HEK293 (cell line): ENCODE measurements at regions not wholly inside any gene's neighbourhood (a gene's known extent, or its start where the extent isn't known, plus 50 kb on each side); places are given as distances from the start of the nearest gene placed in this dataset.

Experiments used
- CTCF ChIA-PET: fragments of 350-600 bp; formaldehyde crosslinking; extraction: SDS; loops from one replicate; lab custom pipeline; 2021; ENCODE audit warnings: antibody characterized with exemption; lab: Yijun Ruan, JAX
- POLR2A ChIA-PET: fragments of 300-600 bp; formaldehyde crosslinking; extraction: SDS; loops from one replicate; lab custom pipeline; 2020; ENCODE audit warnings: antibody characterized with exemption, inconsistent platforms; lab: Yijun Ruan, JAX
- H3K27ac ChIP-seq: fragments of 200-500 bp; sonication (Bioruptor generic); 2 replicates; pipeline ENCODE4 v1.5.1; 2014; ENCODE audit warnings: low read depth, low read length, control low read depth, inconsistent platforms; ENCODE audit errors: extremely low read depth
- H3K36me3 ChIP-seq, 2 experiments: fragments of 200-500 bp in 1 of 2; sonication (Bioruptor generic) in 1 of 2; 1 replicate in 1 of 2; 2 replicates in 1 of 2; pipeline ENCODE4 v1.5.1; 2014 to 2017; ENCODE audit warnings: inconsistent platforms in 2 of 2, low read length in 2 of 2; ENCODE audit not compliant: control insufficient read depth in 2 of 2, insufficient read depth in 1 of 2
- H3K4me1 ChIP-seq: fragments of 200-500 bp; sonication (Bioruptor generic); 2 replicates; pipeline ENCODE4 v1.5.1; 2014; ENCODE audit warnings: mild to moderate bottlenecking, low read length, inconsistent platforms; ENCODE audit not compliant: control insufficient read depth, insufficient read depth
- H3K4me3 ChIP-seq: 2 replicates; pipeline ENCODE4 v1.5.1; 2011; ENCODE audit warnings: low read depth, mild to moderate bottlenecking, control low read depth, low read length, moderate library complexity
- H3K9me3 ChIP-seq: fragments of 200-500 bp; sonication (Bioruptor generic); 2 replicates; pipeline ENCODE4 v1.5.1; 2014; ENCODE audit warnings: low read depth, low read length, inconsistent platforms; ENCODE audit not compliant: control insufficient read depth, insufficient read depth
- FEZF1 ChIP-seq: fragments of 450-650 bp; formaldehyde crosslinking; IDR thresholded peaks from 2 replicates; pipeline ENCODE4 v1.5.1; 2016; ENCODE audit warnings: missing biosample characterization, missing genetic modification characterization
- KLF8 ChIP-seq: fragments of 450-650 bp; formaldehyde crosslinking; IDR thresholded peaks from 2 replicates; pipeline ENCODE4 v1.5.1; 2016; ENCODE audit warnings: missing biosample characterization, missing genetic modification characterization
- MEIS1 ChIP-seq: sonication (generic); formaldehyde crosslinking; IDR thresholded peaks from 2 replicates; pipeline ENCODE4 v1.8.1; 2022; ENCODE audit warnings: missing genetic modification reagents, mild to moderate bottlenecking, borderline replicate concordance
- SALL2 ChIP-seq: fragments of 450-650 bp; formaldehyde crosslinking; IDR thresholded peaks from 2 replicates; pipeline ENCODE4 v1.5.0; 2017; ENCODE audit warnings: missing biosample characterization, mild to moderate bottlenecking, missing genetic modification characterization, borderline replicate concordance
- SP7 ChIP-seq: fragments of 450-650 bp; formaldehyde crosslinking; IDR thresholded peaks from 2 replicates; pipeline ENCODE4 v1.5.1; 2016; ENCODE audit warnings: missing biosample characterization, missing genetic modification characterization
- ZFHX2 ChIP-seq: fragments of 450-650 bp; formaldehyde crosslinking; conservative IDR thresholded peaks from 2 replicates; pipeline ENCODE4 v1.5.1; 2016; ENCODE audit warnings: missing biosample characterization, missing genetic modification characterization
- ZNF112 ChIP-seq: fragments of 450-650 bp; formaldehyde crosslinking; IDR thresholded peaks from 2 replicates; pipeline ENCODE4 v1.5.0; 2017; ENCODE audit warnings: missing biosample characterization, missing genetic modification characterization
- ZNF16 ChIP-seq: fragments of 450-650 bp; formaldehyde crosslinking; IDR thresholded peaks from 2 replicates; pipeline ENCODE4 v1.5.1; 2016; ENCODE audit warnings: low read depth, missing biosample characterization, missing genetic modification characterization
- ZNF248 ChIP-seq: fragments of 450-650 bp; formaldehyde crosslinking; IDR thresholded peaks from 2 replicates; pipeline ENCODE4 v1.5.1; 2017; ENCODE audit warnings: missing biosample characterization, missing genetic modification characterization
- ZNF521 ChIP-seq: fragments of 450-650 bp; formaldehyde crosslinking; IDR thresholded peaks from 2 replicates; pipeline ENCODE4 v1.5.1; 2017; ENCODE audit warnings: missing biosample characterization, mild to moderate bottlenecking, missing genetic modification characterization
- ZNF549 ChIP-seq: fragments of 450-650 bp; IDR thresholded peaks from 2 replicates; pipeline ENCODE4 v1.5.1; 2018; ENCODE audit warnings: missing biosample characterization, missing genetic modification characterization, mild to moderate bottlenecking, inconsistent platforms, moderate library complexity
- ZNF623 ChIP-seq: fragments of 450-650 bp; formaldehyde crosslinking; IDR thresholded peaks from 2 replicates; pipeline ENCODE4 v1.5.1; 2016; ENCODE audit warnings: missing biosample characterization, missing genetic modification characterization
- ZNF654 ChIP-seq: fragments of 450-650 bp; formaldehyde crosslinking; IDR thresholded peaks from 2 replicates; pipeline ENCODE4 v1.5.1; 2016; ENCODE audit warnings: low read depth, missing biosample characterization, missing genetic modification characterization
- ZNF701 ChIP-seq: fragments of 450-650 bp; formaldehyde crosslinking; IDR thresholded peaks from 2 replicates; pipeline ENCODE4 v1.5.1; 2016; ENCODE audit warnings: missing biosample characterization, missing genetic modification characterization
- ZNF837 ChIP-seq: fragments of 450-650 bp; formaldehyde crosslinking; IDR thresholded peaks from 2 replicates; pipeline ENCODE4 v1.5.1; 2016; ENCODE audit warnings: missing biosample characterization, missing genetic modification characterization
- ZSCAN23 ChIP-seq: fragments of 450-650 bp; formaldehyde crosslinking; IDR thresholded peaks from 2 replicates; pipeline ENCODE4 v1.5.1; 2016; ENCODE audit warnings: missing biosample characterization, missing genetic modification characterization
- TF ChIP-seq, protein P1 (sequence below): fragments of 450-650 bp; formaldehyde crosslinking; IDR thresholded peaks from 2 replicates; pipeline ENCODE4 v1.5.1; 2016; ENCODE audit warnings: missing biosample characterization, missing genetic modification characterization
- TF ChIP-seq, protein P2 (sequence below): fragments of 450-650 bp; formaldehyde crosslinking; IDR thresholded peaks from 2 replicates; pipeline ENCODE4 v1.5.1; 2016; ENCODE audit warnings: missing biosample characterization, missing genetic modification characterization
- TF ChIP-seq, protein P3 (sequence below): fragments of 450-650 bp; formaldehyde crosslinking; IDR thresholded peaks from 2 replicates; pipeline ENCODE4 v1.5.1; 2016; ENCODE audit warnings: missing biosample characterization, missing genetic modification characterization
- TF ChIP-seq, protein P4 (sequence below): fragments of 450-650 bp; formaldehyde crosslinking; IDR thresholded peaks from 2 replicates; pipeline ENCODE4 v1.5.1; 2017; ENCODE audit warnings: missing biosample characterization, missing genetic modification characterization
- TF ChIP-seq, protein P5 (sequence below): fragments of 450-650 bp; formaldehyde crosslinking; IDR thresholded peaks from 2 replicates; pipeline ENCODE4 v1.5.1; 2016; ENCODE audit warnings: missing biosample characterization, missing genetic modification characterization

DNA sequence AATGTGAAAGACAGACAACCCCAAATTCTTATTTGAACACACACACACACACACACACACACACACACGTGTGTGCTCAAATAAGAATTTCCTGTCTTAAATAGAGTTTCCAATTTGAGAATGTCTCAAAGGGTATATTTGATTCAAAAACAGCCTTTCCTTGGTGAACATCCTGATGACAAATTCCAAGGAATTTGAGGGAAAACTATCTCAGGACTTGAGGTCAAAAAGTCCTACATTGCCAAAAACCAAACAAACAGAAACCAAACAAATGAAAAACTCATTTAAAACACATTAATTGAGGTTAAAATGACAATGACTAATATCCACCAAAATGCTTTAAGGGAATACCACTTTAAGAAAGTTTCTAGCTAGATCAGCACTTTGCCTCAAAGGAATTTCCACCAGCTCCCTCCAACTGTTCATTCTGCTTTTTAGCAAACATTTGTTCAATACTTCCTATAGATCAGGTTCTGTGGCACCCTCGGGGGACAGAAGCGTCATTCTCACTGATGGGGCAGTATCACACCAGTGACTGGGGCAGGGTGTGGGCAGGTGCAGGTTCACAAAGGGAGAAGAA lies 232.1 kb upstream of the TRIB2 start:
- TF ChIP-seq, protein P1, sequence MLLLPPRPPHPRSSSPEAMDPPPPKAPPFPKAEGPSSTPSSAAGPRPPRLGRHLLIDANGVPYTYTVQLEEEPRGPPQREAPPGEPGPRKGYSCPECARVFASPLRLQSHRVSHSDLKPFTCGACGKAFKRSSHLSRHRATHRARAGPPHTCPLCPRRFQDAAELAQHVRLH (tag by site-specific recombination): no peak
- no peak for TF ChIP-seq ZNF623 (tag by site-specific recombination)
- no peak for TF ChIP-seq ZNF521
- TF ChIP-seq, protein P2, sequence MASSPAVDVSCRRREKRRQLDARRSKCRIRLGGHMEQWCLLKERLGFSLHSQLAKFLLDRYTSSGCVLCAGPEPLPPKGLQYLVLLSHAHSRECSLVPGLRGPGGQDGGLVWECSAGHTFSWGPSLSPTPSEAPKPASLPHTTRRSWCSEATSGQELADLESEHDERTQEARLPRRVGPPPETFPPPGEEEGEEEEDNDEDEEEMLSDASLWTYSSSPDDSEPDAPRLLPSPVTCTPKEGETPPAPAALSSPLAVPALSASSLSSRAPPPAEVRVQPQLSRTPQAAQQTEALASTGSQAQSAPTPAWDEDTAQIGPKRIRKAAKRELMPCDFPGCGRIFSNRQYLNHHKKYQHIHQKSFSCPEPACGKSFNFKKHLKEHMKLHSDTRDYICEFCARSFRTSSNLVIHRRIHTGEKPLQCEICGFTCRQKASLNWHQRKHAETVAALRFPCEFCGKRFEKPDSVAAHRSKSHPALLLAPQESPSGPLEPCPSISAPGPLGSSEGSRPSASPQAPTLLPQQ (tag by site-specific recombination): no peak
- TF ChIP-seq ZFHX2 (tag by site-specific recombination): no peak
- no peak for TF ChIP-seq MEIS1
- TF ChIP-seq ZNF248 (tag by site-specific recombination): no peak
- TF ChIP-seq ZSCAN23: no peak
- TF ChIP-seq, protein P3, sequence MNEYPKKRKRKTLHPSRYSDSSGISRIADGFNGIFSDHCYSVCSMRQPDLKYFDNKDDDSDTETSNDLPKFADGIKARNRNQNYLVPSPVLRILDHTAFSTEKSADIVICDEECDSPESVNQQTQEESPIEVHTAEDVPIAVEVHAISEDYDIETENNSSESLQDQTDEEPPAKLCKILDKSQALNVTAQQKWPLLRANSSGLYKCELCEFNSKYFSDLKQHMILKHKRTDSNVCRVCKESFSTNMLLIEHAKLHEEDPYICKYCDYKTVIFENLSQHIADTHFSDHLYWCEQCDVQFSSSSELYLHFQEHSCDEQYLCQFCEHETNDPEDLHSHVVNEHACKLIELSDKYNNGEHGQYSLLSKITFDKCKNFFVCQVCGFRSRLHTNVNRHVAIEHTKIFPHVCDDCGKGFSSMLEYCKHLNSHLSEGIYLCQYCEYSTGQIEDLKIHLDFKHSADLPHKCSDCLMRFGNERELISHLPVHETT (tag by site-specific recombination): no peak
- no peak for TF ChIP-seq ZNF549 (tag by site-specific recombination)
- no peak for TF ChIP-seq ZNF701 (tag by site-specific recombination)
- no peak for TF ChIP-seq ZNF837 (tag by site-specific recombination)
- TF ChIP-seq, protein P4, sequence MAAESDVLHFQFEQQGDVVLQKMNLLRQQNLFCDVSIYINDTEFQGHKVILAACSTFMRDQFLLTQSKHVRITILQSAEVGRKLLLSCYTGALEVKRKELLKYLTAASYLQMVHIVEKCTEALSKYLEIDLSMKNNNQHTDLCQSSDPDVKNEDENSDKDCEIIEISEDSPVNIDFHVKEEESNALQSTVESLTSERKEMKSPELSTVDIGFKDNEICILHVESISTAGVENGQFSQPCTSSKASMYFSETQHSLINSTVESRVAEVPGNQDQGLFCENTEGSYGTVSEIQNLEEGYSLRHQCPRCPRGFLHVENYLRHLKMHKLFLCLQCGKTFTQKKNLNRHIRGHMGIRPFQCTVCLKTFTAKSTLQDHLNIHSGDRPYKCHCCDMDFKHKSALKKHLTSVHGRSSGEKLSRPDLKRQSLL (tag by site-specific recombination): no peak
- TF ChIP-seq, protein P5, sequence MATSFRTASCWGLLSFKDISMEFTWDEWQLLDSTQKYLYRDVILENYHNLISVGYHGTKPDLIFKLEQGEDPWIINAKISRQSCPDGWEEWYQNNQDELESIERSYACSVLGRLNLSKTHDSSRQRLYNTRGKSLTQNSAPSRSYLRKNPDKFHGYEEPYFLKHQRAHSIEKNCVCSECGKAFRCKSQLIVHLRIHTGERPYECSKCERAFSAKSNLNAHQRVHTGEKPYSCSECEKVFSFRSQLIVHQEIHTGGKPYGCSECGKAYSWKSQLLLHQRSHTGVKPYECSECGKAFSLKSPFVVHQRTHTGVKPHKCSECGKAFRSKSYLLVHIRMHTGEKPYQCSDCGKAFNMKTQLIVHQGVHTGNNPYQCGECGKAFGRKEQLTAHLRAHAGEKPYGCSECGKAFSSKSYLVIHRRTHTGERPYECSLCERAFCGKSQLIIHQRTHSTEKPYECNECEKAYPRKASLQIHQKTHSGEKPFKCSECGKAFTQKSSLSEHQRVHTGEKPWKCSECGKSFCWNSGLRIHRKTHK (tag by site-specific recombination): no peak
- TF ChIP-seq ZNF16 (tag by site-specific recombination): no peak
- TF ChIP-seq, all 188 proteins: peak for 0
- CTCF ChIA-PET: interaction anchor here (0.7 kb wide), 1 partner anchor 70 kb away, joined by 3 read pairs; no protein-coding TSS in a partner anchor
- no peaks in the 10 kb centered on the region for H3K36me3 ChIP-seq
- H3K4me1 ChIP-seq: no peaks in the 10 kb centered on the region
- H3K27ac ChIP-seq: no peak overlapping the region
- H3K9me3 ChIP-seq: no peaks in the 10 kb centered on the region
- H3K4me3 ChIP-seq: no peak overlapping the region
- POLR2A ChIA-PET: interaction anchor here (0.7 kb wide), 1 partner anchor 84 kb away, joined by 4 read pairs; no protein-coding TSS in a partner anchor

DNA sequence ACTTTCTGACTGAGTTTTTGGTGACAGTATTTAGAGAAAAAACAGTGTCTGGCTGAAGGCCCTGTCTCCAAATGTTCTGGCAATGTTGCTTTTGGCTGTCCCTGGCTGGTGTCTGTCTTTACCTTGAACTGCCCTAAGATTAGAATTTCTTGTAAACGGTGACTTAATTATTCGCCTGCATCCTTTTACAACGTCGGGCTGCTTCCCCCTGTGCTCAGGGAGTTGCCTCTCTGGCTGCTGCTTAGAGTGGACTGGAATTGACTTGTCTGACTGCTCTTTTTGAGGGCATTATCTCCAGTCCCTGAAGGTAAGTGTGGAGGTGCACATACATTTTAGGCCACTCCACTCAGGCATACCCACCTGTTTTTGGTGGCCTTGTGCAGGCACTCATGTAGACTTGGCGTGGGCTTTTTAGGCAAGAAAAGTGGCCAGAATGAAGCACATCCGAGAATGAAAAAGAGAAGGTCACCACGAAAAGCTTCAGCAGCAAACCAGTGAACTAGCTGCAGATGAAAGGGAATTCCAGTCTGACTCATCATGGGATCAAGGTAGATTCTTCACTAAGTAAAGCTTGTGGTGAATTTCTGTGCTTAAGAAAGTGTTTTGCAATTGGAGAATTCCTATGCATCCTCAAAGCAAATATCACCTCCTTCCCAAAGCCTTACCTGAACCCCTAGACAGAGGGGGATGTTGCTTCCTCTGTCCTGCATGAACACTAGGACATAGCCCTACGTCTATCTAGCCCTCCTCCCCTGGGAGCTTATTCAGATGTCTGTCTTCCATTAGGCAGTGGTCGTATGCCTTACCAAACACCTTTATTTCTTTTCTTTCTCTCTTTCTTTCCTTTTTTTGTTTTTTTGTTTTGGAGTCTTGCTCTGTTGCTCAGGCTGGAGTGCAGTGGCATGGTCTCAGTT lies 230.3 kb upstream of the TRIB2 start:
- Histone ChIP-seq H3K36me3 (no peaks in the 10 kb centered on the region), H3K9me3 (no peaks in the 10 kb centered on the region), H3K27ac (no peak overlapping the region), H3K4me1 (no peaks in the 10 kb centered on the region), H3K4me3 (no peak overlapping the region)
- CTCF ChIA-PET: interaction anchor here (0.6 kb wide), 1 partner anchor 230 kb away, joined by 3 read pairs; no protein-coding TSS in a partner anchor
- no peak for TF ChIP-seq SALL2 (tag by site-specific recombination)
- no peak for TF ChIP-seq SP7 (tag by site-specific recombination)
- no peak for TF ChIP-seq ZNF112
- TF ChIP-seq FEZF1 (tag by site-specific recombination): peak; percentile 65
- TF ChIP-seq ZNF654 (tag by site-specific recombination): no peak
- no peak for TF ChIP-seq KLF8 (tag by site-specific recombination)
- POLR2A ChIA-PET: no interaction called here
